GM12875 (cell line): ENCODE measurements at regions not wholly inside any gene's neighbourhood (a gene's known extent, or its start where the extent isn't known, plus 50 kb on each side); places are given as distances from the start of the nearest gene placed in this dataset.

Source experiments
- H3K4me3 ChIP-seq: one replicate; pipeline ENCODE4 v1.5.1; 2011; ENCODE audit warnings: low read depth, low read length, control low read depth
- CTCF ChIP-seq: IDR thresholded peaks from 2 replicates; pipeline ENCODE4 v1.5.1; 2011; ENCODE audit warnings: low read depth, mild to moderate bottlenecking, control low read depth, inconsistent platforms, low read length, moderate library complexity, borderline replicate concordance; ENCODE audit not compliant: insufficient read depth

GRCh38 chr15:62874959-62875625, 167.5 kb upstream of the TPM1 start:
- TF ChIP-seq CTCF = no peak
- no peak overlapping the region for H3K4me3 ChIP-seq

- no peak overlapping the region for H3K4me3 ChIP-seq
- TF ChIP-seq CTCF = no peak
Measured at GRCh38 chr15:62875626-62876021, 166.9 kb upstream of the TPM1 start.

GRCh38 chr15:62877276-62877857, 165.2 kb upstream of the TPM1 start:
- TF ChIP-seq CTCF = no peak
- no peak overlapping the region for H3K4me3 ChIP-seq

GRCh38 chr15:62878070-62878469, 164.5 kb upstream of the TPM1 start:
- TF ChIP-seq CTCF = no peak
- no peak overlapping the region for H3K4me3 ChIP-seq

GRCh38 chr15:62879770-62880169, 162.8 kb upstream of the TPM1 start:
- no peak overlapping the region for H3K4me3 ChIP-seq
- TF ChIP-seq CTCF = no peak

GRCh38 chr15:62880278-62880677, 162.3 kb upstream of the TPM1 start:
- no peak overlapping the region for H3K4me3 ChIP-seq
- no peak for TF ChIP-seq CTCF

GRCh38 chr15:62881056-62881455, 161.5 kb upstream of the TPM1 start:
- no peak for TF ChIP-seq CTCF
- no peak overlapping the region for H3K4me3 ChIP-seq
